NB4 (cell line): ENCODE measurements at regions not wholly inside any gene's neighbourhood (a gene's known extent, or its start where the extent isn't known, plus 50 kb on each side); places are given as distances from the start of the nearest gene placed in this dataset.

Experiments used
- DNase-seq: peaks from one replicate; pipeline ENCODE4 v3.0.0; 2010; ENCODE audit warnings: low read depth
- H3K4me3 ChIP-seq: one replicate; pipeline ENCODE4 v1.5.1; 2011; ENCODE audit warnings: mild to moderate bottlenecking, low read depth, low read length, moderate library complexity
- MYC ChIP-seq: IDR thresholded peaks from 2 replicates; pipeline ENCODE4 v1.6.1; 2011; ENCODE audit warnings: low read depth, low read length
- POLR2A ChIP-seq: IDR thresholded peaks from 2 replicates; pipeline ENCODE4 v1.6.1; 2011; ENCODE audit warnings: mild to moderate bottlenecking; ENCODE audit not compliant: insufficient read length; ENCODE audit errors: extremely low read depth
- TF ChIP-seq, protein P1 (sequence below): IDR thresholded peaks from one replicate; pipeline ENCODE4 v1.5.1; 2012; ENCODE audit warnings: low read depth, low read length
- TF ChIP-seq, protein P2 (sequence below): IDR thresholded peaks from 2 replicates; pipeline ENCODE4 v1.6.1; 2011; ENCODE audit warnings: low read depth, low read length

DNA sequence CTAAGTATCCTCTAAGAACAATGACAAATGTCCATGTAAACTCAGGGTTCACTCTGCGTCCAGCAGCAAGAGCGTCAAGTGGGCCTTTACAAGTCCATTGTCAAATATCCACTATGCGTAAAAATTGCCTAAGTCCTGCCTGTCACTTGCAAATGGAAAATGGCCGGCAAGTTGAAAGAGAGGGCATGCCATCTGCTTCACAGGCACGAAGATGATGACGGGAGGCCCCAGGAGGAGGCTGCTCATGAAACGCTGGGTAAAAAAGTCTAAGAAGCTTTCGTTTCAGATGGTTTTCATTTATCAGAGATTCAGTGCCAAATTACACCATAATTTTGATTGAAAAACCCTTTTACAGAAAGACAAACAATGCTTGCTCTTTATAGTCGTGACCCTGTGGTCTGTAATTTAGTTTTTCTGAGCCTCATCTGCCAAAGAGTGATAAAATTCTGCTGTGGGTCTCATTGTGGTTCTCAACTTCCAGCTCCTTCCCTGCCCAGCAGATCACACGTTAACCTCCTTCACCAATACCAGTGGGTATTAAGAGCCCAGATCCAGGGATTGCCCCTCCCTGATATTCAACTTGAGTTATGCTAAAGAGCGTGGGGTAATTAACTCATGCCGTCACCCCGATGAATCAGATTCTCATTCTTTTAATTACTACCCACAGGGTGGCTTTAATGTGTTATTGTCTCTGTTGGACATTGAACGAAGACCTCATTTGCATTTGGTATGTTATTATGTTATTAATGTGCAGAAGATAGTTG is 160.2 kb upstream of the ALKAL2 start:
- no peak for TF ChIP-seq POLR2A
- TF ChIP-seq, protein P1, sequence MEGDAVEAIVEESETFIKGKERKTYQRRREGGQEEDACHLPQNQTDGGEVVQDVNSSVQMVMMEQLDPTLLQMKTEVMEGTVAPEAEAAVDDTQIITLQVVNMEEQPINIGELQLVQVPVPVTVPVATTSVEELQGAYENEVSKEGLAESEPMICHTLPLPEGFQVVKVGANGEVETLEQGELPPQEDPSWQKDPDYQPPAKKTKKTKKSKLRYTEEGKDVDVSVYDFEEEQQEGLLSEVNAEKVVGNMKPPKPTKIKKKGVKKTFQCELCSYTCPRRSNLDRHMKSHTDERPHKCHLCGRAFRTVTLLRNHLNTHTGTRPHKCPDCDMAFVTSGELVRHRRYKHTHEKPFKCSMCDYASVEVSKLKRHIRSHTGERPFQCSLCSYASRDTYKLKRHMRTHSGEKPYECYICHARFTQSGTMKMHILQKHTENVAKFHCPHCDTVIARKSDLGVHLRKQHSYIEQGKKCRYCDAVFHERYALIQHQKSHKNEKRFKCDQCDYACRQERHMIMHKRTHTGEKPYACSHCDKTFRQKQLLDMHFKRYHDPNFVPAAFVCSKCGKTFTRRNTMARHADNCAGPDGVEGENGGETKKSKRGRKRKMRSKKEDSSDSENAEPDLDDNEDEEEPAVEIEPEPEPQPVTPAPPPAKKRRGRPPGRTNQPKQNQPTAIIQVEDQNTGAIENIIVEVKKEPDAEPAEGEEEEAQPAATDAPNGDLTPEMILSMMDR, result no peak
- no peak for TF ChIP-seq MYC
- TF ChIP-seq, protein P2, sequence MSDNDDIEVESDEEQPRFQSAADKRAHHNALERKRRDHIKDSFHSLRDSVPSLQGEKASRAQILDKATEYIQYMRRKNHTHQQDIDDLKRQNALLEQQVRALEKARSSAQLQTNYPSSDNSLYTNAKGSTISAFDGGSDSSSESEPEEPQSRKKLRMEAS, result no peak
- H3K4me3 ChIP-seq, result no peak overlapping the region
- DNase-seq, result no peak

DNA sequence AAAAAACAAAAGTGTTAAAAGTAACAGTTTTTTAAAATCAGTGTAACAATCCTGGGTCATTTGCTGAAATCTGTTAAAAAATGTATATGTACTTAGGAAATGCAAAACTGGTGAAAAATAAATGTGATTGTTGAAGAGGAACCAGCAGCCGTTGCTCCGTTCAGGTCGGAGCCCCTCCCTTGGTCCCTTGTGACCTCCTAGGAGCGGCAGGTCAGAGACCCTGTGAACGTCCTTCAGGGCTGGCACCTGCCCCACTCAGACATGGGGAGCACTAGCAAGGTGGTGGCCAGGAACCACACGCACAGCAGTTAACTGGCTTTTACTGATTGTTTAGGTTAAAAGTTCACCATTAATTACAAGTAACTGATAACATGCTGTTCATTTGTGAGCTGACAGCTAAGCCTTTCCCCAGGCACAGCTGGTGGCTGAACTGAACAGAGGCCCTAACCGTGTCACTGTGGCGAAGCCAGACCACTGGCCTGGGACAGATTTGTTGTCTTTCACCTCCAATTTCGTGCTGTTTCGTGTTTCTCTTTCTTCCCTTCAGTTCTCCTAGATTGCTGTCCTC is 159.2 kb upstream of the ALKAL2 start:
- H3K4me3 ChIP-seq, result no peak overlapping the region
- no peak for DNase-seq
- TF ChIP-seq, protein P1, result no peak
- no peak for TF ChIP-seq POLR2A
- no peak for TF ChIP-seq MYC
- TF ChIP-seq, protein P2, result no peak

DNA sequence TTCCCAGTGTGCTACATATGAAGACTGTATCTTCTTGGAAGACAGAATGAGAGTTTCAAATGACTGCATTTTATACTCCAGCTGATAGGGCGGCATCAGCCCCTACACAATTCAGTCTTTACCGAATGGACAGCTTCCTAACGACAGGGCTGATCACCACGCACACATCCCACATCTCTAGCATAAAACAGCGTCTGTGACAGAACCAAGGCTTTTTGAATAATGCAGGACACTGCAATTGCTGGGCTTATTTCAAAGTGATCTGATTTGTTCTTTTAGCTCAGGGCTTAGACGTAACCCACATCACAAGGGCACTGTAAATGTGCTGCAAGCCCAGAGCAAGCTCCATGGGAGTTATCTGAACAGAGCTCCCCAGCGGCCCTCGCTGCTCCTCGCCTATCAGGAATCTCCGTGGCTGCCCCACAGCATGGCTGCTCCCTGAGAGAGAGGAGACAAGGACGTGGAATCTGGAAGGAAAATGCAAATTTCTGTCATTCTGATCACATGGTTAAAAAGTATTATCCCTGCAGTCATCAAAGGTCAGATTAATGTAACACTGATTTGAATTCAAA is 158.5 kb upstream of the ALKAL2 start:
- TF ChIP-seq POLR2A (no peak), MYC (no peak)
- TF ChIP-seq, protein P2, result no peak
- TF ChIP-seq, protein P1, result no peak

DNA sequence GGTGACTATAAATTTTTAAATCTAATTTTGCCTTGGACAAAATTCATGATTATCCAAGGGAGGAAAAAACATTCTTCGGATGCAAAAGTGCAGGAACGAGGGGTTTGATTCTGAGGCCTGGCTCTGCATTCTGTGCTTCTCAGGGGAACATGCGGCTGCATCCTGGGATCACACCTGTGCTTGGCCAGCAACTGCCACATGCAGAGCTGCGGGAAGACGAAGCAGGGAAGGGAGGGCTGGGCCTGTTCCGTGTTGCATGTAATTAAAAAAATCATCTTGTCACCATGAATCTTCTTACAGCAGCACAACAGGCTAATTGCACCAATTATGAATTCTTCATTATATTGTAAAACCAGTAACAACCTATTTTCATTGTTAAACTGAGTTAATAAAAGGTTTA is 158.0 kb upstream of the ALKAL2 start:
- no peak overlapping the region for H3K4me3 ChIP-seq
- DNase-seq, result no peak
- TF ChIP-seq, protein P1, result no peak
- no peak for TF ChIP-seq POLR2A
- no peak for TF ChIP-seq MYC
- TF ChIP-seq, protein P2, result no peak

More for the DNA sequence above, 158.5 kb upstream of the ALKAL2 start:
- no peak for DNase-seq
- no peak overlapping the region for H3K4me3 ChIP-seq

DNA sequence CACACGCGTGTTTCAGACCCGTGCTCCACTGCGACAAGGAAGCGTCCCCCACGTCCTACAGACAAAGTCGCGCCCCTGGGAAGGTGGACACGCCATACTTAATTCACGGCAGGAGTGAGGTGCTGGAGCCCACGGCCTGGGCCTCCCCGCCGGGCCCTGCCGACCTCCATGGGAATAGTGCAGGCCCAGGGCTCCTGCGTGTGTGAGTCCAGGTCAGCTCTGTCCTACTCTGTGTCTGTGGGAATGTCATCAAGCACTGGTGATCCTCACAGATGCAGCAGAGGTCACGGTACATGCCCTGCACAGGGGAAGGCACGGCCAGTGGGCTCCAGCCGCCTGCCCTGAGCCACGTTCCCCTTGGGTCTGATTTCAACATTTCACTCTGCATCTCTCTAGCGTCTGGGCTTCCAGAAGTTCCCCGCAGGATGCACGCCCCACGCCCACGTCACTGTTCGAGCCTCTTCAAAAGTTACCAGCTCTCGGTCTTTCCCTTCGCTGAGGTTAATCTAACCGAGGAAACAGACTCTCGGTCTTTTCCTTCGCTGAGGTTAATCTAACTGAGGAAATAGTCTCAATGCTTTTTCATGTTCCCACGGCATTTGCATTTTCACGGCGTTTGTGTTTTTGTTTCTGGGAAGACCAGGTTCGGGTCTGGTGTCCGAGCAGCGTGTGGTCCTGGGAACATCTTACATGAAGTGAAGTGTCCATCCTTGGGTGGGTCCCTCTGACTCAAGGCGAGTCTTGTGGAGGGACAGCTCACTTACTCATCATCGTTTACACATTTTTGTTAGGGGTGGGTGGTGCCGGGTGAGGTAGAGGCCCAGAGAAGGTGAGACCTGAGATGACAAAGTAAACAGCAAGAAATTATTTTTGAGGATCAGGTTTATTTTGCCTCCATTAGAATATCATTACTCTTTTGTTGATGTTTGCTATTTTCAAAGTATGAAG is 157.3 kb upstream of the ALKAL2 start:
- TF ChIP-seq MYC (no peak), POLR2A (no peak)
- TF ChIP-seq, protein P2, result no peak
- TF ChIP-seq, protein P1, result no peak
- no peak overlapping the region for H3K4me3 ChIP-seq
- no peak for DNase-seq
